HCT116 (cell line): ENCODE measurements at regions not wholly inside any gene's neighbourhood (a gene's known extent, or its start where the extent isn't known, plus 50 kb on each side); places are given as distances from the start of the nearest gene placed in this dataset.

Experiments used
- ATAC-seq: fragments of 200-7000 bp; cut with Tn5 transposase; 2 replicates; pipeline ENCODE4 v1.9.1; 2020; ENCODE audit warnings: mild to moderate bottlenecking, moderate library complexity
- BruUV-seq: library from RNA; stranded (reverse); fragments of 400-500 nt; replicated peaks from 2 replicates; lab custom pipeline; 2021; lab: Mats Ljungman, UMichigan
- CTCF ChIA-PET: fragments of 300-600 bp; sonication (Branson Sonifier 250); formaldehyde crosslinking; loops from one replicate; lab custom pipeline; 2021; ENCODE audit warnings: antibody characterized with exemption; lab: Charles Lee
- POLR2A ChIA-PET: fragments of 300-600, 350-600 bp; sonication (Branson Sonifier 250); formaldehyde crosslinking; loops from one replicate; lab custom pipeline; 2021; ENCODE audit warnings: antibody characterized with exemption; lab: Charles Lee
- RAD21 ChIA-PET, 2 experiments: fragments of 300-600 bp; sonication (Branson Sonifier 250); formaldehyde crosslinking; loops; one replicate each; lab custom pipeline; 2023; ENCODE audit warnings: low total read pairs in 2 of 2; ENCODE audit not compliant: uncharacterized antibody in 2 of 2, unreplicated experiment in 2 of 2, low non-redundant PET in 1 of 2; lab: Charles Lee
- DNase-seq: peaks from one replicate; pipeline ENCODE4 v3.0.0-alpha.2; 2010; ENCODE audit warnings: low read depth, low spot score
- H2AFZ ChIP-seq: fragments of 200-600 bp; shearing (Covaris generic), sonication (generic); 2 replicates; pipeline ENCODE4 v1.6.1; 2017; ENCODE audit warnings: low read depth, mixed run types, mixed read lengths, antibody characterized with exemption, low read length; ENCODE audit not compliant: poor library complexity, severe bottlenecking
- H3K27ac ChIP-seq: 2 replicates; pipeline ENCODE4 v1.5.1; 2012; ENCODE audit warnings: low read depth, low read length
- H3K27me3 ChIP-seq: fragments of 200-600 bp; sonication (generic); 2 replicates; pipeline ENCODE4 v1.6.1; 2016; ENCODE audit warnings: mixed run types, low read length, mixed read lengths; ENCODE audit not compliant: insufficient read depth
- H3K36me3 ChIP-seq, 2 experiments: fragments of 200-500 bp in 1 of 2; fragments of 200-600 bp in 1 of 2; sonication (Bioruptor generic) in 1 of 2; sonication (generic) in 1 of 2; 2 replicates each; pipeline versions ENCODE4 v1.5.1 to v1.6.1; 2014 to 2016; ENCODE audit warnings: low read length in 2 of 2, inconsistent platforms in 1 of 2, mixed read lengths in 1 of 2, mixed run types in 1 of 2; ENCODE audit not compliant: insufficient read depth in 2 of 2, control insufficient read depth in 1 of 2
- H3K4me1 ChIP-seq, 2 experiments: fragments of 200-600 bp in 1 of 2; sonication (generic) in 1 of 2; 2 replicates each; pipeline versions ENCODE4 v1.5.1 to v1.6.1; 2012 to 2017; ENCODE audit warnings: low read length in 2 of 2, inconsistent platforms in 1 of 2, mild to moderate bottlenecking in 1 of 2, mixed read lengths in 1 of 2, mixed run types in 1 of 2, moderate library complexity in 1 of 2; ENCODE audit not compliant: insufficient read depth in 2 of 2, control insufficient read depth in 1 of 2
- H3K4me2 ChIP-seq: fragments of 200-600 bp; sonication (generic); 2 replicates; pipeline ENCODE4 v1.6.1; 2017; ENCODE audit warnings: mixed run types, low read length, mixed read lengths
- H3K4me3 ChIP-seq, 2 experiments: fragments of 200-600 bp in 1 of 2; sonication (generic) in 1 of 2; replicated peaks in 1 of 2; 2 replicates each; pipeline ENCODE4 v1.5.1; 2011 to 2016; ENCODE audit warnings: low read length in 2 of 2, control low read depth in 1 of 2, low read depth in 1 of 2, mild to moderate bottlenecking in 1 of 2, mixed read lengths in 1 of 2, mixed run types in 1 of 2
- H3K79me2 ChIP-seq: fragments of 200-600 bp; sonication (generic); 2 replicates; pipeline ENCODE4 v1.6.1; 2017; ENCODE audit warnings: mild to moderate bottlenecking, mixed run types, low read length, moderate library complexity, mixed read lengths; ENCODE audit not compliant: insufficient read depth
- H3K9ac ChIP-seq: fragments of 200-600 bp; sonication (generic); 2 replicates; pipeline ENCODE4 v1.6.1; 2016; ENCODE audit warnings: low read length, mixed read lengths
- H3K9me2 ChIP-seq: fragments of 200-600 bp; sonication (generic), shearing (Covaris generic); 2 replicates; pipeline ENCODE4 v1.6.1; 2017; ENCODE audit warnings: mixed run types, mild to moderate bottlenecking, moderate library complexity; ENCODE audit not compliant: insufficient read depth
- H3K9me3 ChIP-seq, 2 experiments: fragments of 200-500 bp in 1 of 2; fragments of 200-600 bp in 1 of 2; sonication (Bioruptor generic) in 1 of 2; sonication (generic) in 1 of 2; 2 replicates each; pipeline ENCODE4 v1.6.1; 2014 to 2017; ENCODE audit warnings: low read length in 2 of 2, mixed read lengths in 2 of 2, inconsistent platforms in 1 of 2, low read depth in 1 of 2, mild to moderate bottlenecking in 1 of 2, mixed run types in 1 of 2, moderate library complexity in 1 of 2; ENCODE audit not compliant: control insufficient read depth in 1 of 2, insufficient read depth in 1 of 2
- H4K20me1 ChIP-seq: fragments of 200-600 bp; sonication (generic), shearing (Covaris generic); 2 replicates; pipeline ENCODE4 v1.6.1; 2017; ENCODE audit warnings: mixed run types, mild to moderate bottlenecking, moderate library complexity; ENCODE audit not compliant: insufficient read depth
- ATF3 ChIP-seq: IDR thresholded peaks from 2 replicates; pipeline ENCODE4 v1.6.1; 2012
- EGR1 ChIP-seq: IDR thresholded peaks from 2 replicates; pipeline ENCODE4 v1.6.1; 2012; ENCODE audit warnings: low read depth
- FOSL1 ChIP-seq: IDR thresholded peaks from 2 replicates; pipeline ENCODE4 v1.6.1; 2012; ENCODE audit warnings: low read depth
- JUND ChIP-seq: IDR thresholded peaks from 2 replicates; pipeline ENCODE4 v1.6.1; 2012
- MAX ChIP-seq: IDR thresholded peaks from 2 replicates; pipeline ENCODE4 v1.6.1; 2012
- POLR2AphosphoS5 ChIP-seq: IDR thresholded peaks from 2 replicates; pipeline ENCODE4 v1.6.1; 2011; ENCODE audit warnings: mild to moderate bottlenecking, low read depth, low read length, moderate library complexity
- RAD21 ChIP-seq: IDR thresholded peaks from 2 replicates; pipeline ENCODE4 v1.6.1; 2012; ENCODE audit warnings: low read depth, mild to moderate bottlenecking
- REST ChIP-seq: IDR thresholded peaks from 2 replicates; pipeline ENCODE4 v1.6.1; 2012; ENCODE audit warnings: low read depth
- SRF ChIP-seq: IDR thresholded peaks from 2 replicates; pipeline ENCODE4 v1.6.1; 2012; ENCODE audit warnings: low read depth
- ZBTB33 ChIP-seq: IDR thresholded peaks from 2 replicates; pipeline ENCODE4 v1.6.1; 2011; ENCODE audit warnings: mild to moderate bottlenecking, low read length, moderate library complexity; ENCODE audit not compliant: insufficient replicate concordance; ENCODE audit errors: extremely low read depth
- ZFX ChIP-seq: fragments of 450-650 bp; IDR thresholded peaks from 2 replicates; pipeline ENCODE4 v1.6.1; 2017
- intact Hi-C: fragments of 100-400 bp; cut with micrococcal nuclease; formaldehyde crosslinking; loops from 2 replicates; pipeline ENCODE4 v1.10.0; 2022
- TF ChIP-seq, protein P1 (sequence below), 3 experiments: fragments of 200-600 bp in 1 of 3; sonication (generic) in 1 of 3; IDR thresholded peaks in 2 of 3; conservative IDR thresholded peaks in 1 of 3; 2 replicates each; pipeline ENCODE4 v1.5.1; 2012 to 2017; ENCODE audit warnings: low read depth in 2 of 3, low read length in 2 of 3, antibody characterized with exemption in 1 of 3, borderline replicate concordance in 1 of 3, control low read depth in 1 of 3, mild to moderate bottlenecking in 1 of 3, mixed read lengths in 1 of 3, mixed run types in 1 of 3, moderate library complexity in 1 of 3; ENCODE audit not compliant: insufficient read depth in 1 of 3

GRCh38 chr11:8339592-8340022 lies 75.9 kb upstream of the LMO1 start:
- ChIA-PET POLR2A (no interaction called here), CTCF (no interaction called here), RAD21 (no interaction called here)
- H3K4me3 ChIP-seq, result no peak overlapping the region
- H3K9ac ChIP-seq, result no peak overlapping the region
- intact Hi-C loops, result loop anchor here (2.0 kb wide), 1 partner anchor 227 kb away; no protein-coding TSS in a partner anchor
- H3K79me2 ChIP-seq, result no peaks in the 10 kb centered on the region
- peaks cover 0 to 25% of the 10 kb centered on the region in 2 experiments; a peak in 2 of 4 replicates for H3K4me1 ChIP-seq
- no peaks in the 10 kb centered on the region for H3K9me2 ChIP-seq
- H3K27me3 ChIP-seq, result no peaks in the 10 kb centered on the region
- TF ChIP-seq FOSL1, result no peak
- no peak for TF ChIP-seq ATF3
- no peak for TF ChIP-seq POLR2AphosphoS5
- no peak for TF ChIP-seq ZBTB33
- no peak for TF ChIP-seq SRF
- TF ChIP-seq, protein P1, sequence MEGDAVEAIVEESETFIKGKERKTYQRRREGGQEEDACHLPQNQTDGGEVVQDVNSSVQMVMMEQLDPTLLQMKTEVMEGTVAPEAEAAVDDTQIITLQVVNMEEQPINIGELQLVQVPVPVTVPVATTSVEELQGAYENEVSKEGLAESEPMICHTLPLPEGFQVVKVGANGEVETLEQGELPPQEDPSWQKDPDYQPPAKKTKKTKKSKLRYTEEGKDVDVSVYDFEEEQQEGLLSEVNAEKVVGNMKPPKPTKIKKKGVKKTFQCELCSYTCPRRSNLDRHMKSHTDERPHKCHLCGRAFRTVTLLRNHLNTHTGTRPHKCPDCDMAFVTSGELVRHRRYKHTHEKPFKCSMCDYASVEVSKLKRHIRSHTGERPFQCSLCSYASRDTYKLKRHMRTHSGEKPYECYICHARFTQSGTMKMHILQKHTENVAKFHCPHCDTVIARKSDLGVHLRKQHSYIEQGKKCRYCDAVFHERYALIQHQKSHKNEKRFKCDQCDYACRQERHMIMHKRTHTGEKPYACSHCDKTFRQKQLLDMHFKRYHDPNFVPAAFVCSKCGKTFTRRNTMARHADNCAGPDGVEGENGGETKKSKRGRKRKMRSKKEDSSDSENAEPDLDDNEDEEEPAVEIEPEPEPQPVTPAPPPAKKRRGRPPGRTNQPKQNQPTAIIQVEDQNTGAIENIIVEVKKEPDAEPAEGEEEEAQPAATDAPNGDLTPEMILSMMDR (IDR thresholded peaks at IDR 0.05 in 2 of 3, conservative IDR thresholded peaks at IDR 0.05 in 1 of 3; ENCODE audit: borderline replicate concordance in 1 of 3, insufficient read depth in 1 of 3, low read depth in 2 of 3, low read length in 2 of 3), result no peak
- TF ChIP-seq MAX, result no peak
- no peak for TF ChIP-seq RAD21
- TF ChIP-seq ZFX, result no peak
- TF ChIP-seq JUND, result no peak
- TF ChIP-seq EGR1, result no peak
- TF ChIP-seq REST, result no peak
- no peak overlapping the region for H2AFZ ChIP-seq
- BruUV-seq, result no TSS peak
- no peaks in the 10 kb centered on the region for H3K9me3 ChIP-seq
- no peak for DNase-seq
- H3K4me2 ChIP-seq, result no peak overlapping the region
- no peaks in the 10 kb centered on the region for H3K36me3 ChIP-seq
- ATAC-seq, result no peak
- H4K20me1 ChIP-seq, result no peaks in the 10 kb centered on the region
- H3K27ac ChIP-seq, result no peak overlapping the region
